Nucleus accumbens (tissue), 56 donors: ENCODE measurements at regions not wholly inside any gene's neighbourhood (a gene's known extent, or its start where the extent isn't known, plus 50 kb on each side); places are given as distances from the start of the nearest gene placed in this dataset.
"Not testable (repeated sequence)": the region's sequence is repeated elsewhere in the genome, so short reads cannot be mapped to it uniquely, and the experiment has no call there.

Experiments used
- DNase-seq, 56 donors: peaks; one replicate each; lab custom pipeline; 2025; lab: John Stamatoyannopoulos, UW

- no peak for DNase-seq
Observed at GRCh38 chr3:191813245-191813644, 352.3 kb downstream of the PYDC2 start.

GRCh38 chr3:191848818-191849217 is 387.9 kb downstream of the PYDC2 start:
- no peak for DNase-seq

- DNase-seq, result no peak
Observed at GRCh38 chr3:191859531-191859930, 398.6 kb downstream of the PYDC2 start.

- DNase-seq, result no peak
Observed at GRCh38 chr3:191869738-191870415, 408.9 kb downstream of the PYDC2 start.

DNA sequence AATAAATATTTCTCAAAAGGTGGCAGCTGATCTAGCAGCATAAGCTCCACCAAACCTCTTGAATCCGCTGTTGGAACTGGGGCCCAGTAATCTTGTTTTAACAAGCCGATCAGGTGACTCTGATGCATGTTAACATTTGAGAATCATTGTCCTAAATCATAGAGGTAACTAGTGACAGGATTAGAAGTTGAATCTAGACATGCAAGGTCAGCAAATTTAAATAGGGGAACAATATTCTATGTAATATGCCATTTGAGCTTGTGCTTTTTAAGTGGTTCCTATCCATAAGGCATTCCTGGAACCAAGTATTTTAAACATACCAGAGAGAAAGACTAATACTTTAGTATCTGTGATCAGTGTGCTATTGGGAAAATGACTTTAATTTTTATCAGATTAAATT is 412.8 kb downstream of the PYDC2 start:
- no peak for DNase-seq

GRCh38 chr3:191882289-191882688 is 421.3 kb downstream of the PYDC2 start:
- no peak for DNase-seq

- DNase-seq, result no peak
Observed at GRCh38 chr3:191884132-191884531, 423.2 kb downstream of the PYDC2 start.

DNA sequence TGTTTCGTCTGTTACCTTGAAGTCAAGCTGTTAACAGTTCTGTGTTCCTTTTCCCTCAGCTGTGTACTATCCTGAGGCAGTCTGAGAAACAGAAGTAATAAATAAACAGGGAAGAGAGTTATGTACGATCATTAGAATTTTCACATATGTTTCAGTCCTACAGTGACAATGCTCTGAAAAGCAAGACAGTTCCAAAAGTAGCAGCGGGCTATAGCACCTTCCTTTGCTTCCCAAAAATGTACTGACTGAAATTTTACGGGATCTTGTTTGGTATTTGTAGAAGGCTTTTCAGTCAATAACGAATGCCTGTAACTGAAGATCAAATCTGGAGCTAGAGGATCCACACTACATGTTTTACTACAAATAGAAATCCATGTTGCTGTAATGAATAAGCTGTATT is 428.1 kb downstream of the PYDC2 start:
- DNase-seq, result no peak

- no peak for DNase-seq
Observed at GRCh38 chr3:191889756-191890155, 428.8 kb downstream of the PYDC2 start.

GRCh38 chr3:191894406-191894805 is 433.4 kb downstream of the PYDC2 start:
- DNase-seq, result no peak

DNA sequence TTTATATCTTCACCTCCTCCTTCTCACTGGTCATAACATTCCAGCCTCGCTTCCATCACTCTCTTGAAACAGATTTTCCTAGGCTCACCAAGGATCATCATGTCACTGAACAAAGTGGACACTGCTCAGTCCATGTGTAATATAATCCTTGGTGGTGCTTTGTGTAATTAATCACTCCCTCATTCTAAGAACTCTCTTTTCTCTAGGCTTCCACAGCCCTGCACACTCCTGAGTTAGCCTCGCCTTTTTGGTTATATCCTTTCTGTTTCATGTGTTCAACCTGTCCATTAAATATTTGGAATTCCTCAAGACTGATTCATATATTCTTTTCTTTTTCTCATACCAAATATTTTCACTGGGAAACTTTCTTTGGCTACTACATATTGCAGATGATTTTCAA is 440.8 kb downstream of the PYDC2 start:
- DNase-seq, result no peak

DNA sequence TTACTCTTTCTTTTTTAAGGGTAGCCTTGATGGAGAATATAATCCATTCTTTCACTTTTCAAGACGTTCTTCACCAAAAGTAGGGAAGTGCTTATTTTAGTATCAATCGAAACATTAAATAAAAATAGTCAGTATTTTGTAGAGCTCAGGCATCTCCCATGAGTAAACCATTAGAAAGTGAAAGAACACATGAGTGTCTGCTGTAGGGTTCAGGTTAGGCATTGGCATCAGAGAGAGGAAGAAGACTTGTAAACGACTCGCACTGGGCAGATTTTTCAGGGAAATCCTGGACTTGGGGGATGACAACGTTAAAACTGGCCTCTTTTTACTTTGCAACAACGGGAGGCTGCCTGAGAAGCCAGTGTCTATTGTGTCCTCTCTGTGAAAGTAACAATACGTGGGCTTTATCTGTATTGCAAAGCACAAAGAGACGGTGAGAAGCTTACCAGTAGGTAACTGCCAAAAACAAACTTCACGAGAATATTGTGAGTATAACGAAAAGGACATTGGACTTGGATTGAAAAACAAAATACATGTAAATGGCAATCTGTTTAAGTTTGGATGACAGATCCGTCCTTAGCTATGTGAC is 451.7 kb downstream of the PYDC2 start:
- no peak for DNase-seq

DNA sequence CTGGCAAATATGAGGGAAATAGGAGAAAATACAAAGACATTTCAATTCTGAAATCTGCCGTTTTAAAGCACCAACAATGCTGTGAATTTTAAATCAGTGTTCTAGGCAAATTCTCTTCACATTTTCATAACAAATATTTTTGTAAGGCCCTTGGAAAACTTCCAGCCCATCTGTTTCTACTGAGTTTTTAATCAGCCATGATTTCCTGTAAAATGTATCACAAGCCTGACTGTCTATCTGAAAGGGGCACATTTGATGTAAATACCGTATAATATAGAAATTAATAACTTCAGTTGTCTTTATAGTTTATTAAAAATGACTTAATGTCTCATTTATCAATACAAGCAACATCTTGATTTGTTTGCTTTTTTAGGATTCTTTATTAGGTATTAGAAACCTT is 454.7 kb downstream of the PYDC2 start:
- DNase-seq, result no peak

- DNase-seq, result no peak
Observed at GRCh38 chr3:191919491-191920026, 458.6 kb downstream of the PYDC2 start.

DNA sequence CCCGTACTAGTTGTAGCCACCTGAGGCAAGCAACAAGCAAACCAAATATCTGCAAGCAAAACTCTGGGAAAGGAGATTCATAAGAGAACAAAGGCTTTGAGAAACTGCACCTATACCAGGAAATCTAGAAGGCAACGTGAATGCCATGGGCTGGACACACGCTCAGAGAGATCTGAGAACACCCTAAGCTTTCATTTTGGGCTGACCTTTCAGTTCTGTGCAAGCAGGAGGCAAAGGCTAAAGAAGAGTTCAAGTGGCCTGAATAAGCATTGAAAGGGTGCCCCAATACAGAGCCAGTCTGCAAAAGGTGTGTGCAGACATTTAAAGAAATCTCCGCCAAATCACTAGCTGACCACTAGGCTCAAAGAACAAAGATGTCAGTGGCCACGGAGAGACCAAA is 461.6 kb downstream of the PYDC2 start:
- no peak for DNase-seq

- not testable (repeated sequence) for DNase-seq
Observed at GRCh38 chr3:191927183-191927817, 466.3 kb downstream of the PYDC2 start.

DNA sequence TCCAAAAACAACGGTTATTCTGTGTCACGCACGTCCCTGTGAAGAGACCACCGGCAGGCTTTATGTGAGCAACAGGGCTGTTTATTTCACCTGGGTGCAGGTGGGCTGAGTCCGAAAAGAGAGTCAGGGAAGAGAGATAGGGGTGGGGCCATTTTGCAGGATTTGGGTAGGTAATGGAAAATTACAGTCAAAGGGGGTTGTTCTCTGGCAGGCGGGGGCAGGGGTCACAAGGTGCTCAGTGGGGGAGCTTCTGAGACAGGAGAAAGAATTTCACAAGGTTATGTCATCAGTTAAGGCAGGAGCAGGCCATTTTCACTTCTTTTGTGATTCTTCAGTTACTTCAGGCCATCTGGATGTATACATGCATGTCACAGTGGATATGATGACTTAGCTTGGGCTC is 467.0 kb downstream of the PYDC2 start:
- not testable (repeated sequence) for DNase-seq

DNA sequence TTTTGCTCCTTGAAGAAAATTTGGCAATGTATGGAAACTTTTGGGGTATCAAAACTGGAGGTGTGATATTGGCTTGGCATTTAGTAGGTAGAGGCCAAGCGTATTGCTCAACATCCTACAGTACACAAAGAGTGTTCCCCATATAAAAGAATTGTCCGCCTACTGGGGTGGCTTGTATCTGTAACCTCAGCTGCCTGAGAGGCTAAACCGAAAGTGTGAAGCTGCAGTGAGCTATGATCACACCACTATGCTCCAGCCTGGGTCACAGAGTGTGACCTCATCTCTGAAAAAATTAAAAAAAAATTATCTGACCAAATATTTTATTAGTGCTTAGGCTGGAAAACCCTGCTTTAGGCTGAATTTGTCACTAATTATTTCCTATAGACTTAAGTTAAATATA is 483.9 kb downstream of the PYDC2 start:
- DNase-seq, result no peak

DNA sequence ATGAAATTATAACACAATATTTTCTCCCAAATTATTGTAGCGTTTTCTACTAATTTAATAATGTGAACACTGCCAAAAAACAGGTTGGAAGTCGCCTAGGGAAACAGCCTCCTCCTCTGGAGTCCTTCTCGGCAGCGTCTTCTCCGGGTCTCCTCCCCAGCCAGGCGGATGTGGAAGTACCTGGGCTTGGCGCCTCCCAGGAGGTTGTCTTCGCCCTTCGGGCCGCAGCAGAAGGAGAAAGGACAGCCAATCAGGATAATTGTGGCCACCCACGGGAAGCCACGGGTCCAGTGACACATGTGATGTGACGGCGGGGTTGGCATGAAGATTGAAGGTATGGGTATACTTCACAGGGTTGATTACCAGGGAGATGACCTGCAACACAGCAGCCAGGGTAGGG is 491.2 kb downstream of the PYDC2 start:
- no peak for DNase-seq

DNA sequence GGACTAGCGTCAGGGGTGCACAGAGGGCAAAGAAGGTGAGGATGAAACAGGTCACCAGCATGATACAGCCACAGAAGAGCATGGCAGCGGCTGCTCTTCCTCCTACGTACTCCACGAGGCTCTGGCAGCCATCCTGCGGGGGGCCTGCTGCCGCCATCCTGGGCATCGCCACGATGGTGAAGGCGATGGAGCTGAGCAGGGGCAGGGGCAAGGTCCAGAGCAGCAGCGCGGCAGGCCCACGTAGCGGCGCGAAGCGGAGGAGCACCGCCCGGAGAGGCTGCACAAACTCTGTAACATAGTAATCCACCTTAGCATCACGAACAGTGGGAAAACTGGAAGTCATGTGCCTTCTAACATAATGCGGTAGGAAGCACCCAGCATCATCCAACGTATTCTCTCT is 491.6 kb downstream of the PYDC2 start:
- no peak for DNase-seq

GRCh38 chr3:191958980-191959671 is 498.2 kb downstream of the PYDC2 start:
- no peak for DNase-seq
